Activated CD8-positive, alpha-beta T cell treated with anti-CD3 and anti-CD28 coated beads, Interleukin-2, amount 10 ng/mL, durations not matched to agents 7 days and 5 days (primary cell): ENCODE measurements at regions not wholly inside any gene's neighbourhood (a gene's known extent, or its start where the extent isn't known, plus 50 kb on each side); places are given as distances from the start of the nearest gene placed in this dataset.

Experiments used
- ATAC-seq: fragments of 150-1000 bp; cut with Tn5 transposase; one replicate; pipeline ENCODE4 v1.10.0; 2021; ENCODE audit warnings: moderate library complexity
- CTCF ChIA-PET: fragments of 350-600 bp; sonication (Branson Sonifier 250); formaldehyde crosslinking; loops from one replicate; lab custom pipeline; 2021; ENCODE audit warnings: antibody characterized with exemption; lab: Charles Lee
- POLR2A ChIA-PET: fragments of 350-600 bp; sonication (Branson Sonifier 250); formaldehyde crosslinking; loops from one replicate; lab custom pipeline; 2021; ENCODE audit warnings: antibody characterized with exemption; lab: Charles Lee
- DNase-seq: peaks from one replicate; pipeline ENCODE4 v3.0.0-alpha.2; 2020
- H3K27ac Mint-ChIP-seq: one replicate; pipeline ENCODE4 v1.8.0; 2021; ENCODE audit warnings: mild to moderate bottlenecking, mixed read lengths
- H3K27me3 Mint-ChIP-seq: one replicate; pipeline ENCODE4 v1.8.0; 2021; ENCODE audit warnings: low read depth, mixed read lengths
- H3K36me3 Mint-ChIP-seq: one replicate; pipeline ENCODE4 v1.8.0; 2021; ENCODE audit warnings: low read depth, mixed read lengths
- H3K4me1 Mint-ChIP-seq: one replicate; pipeline ENCODE4 v1.8.0; 2021; ENCODE audit warnings: low read depth, mixed read lengths
- H3K4me3 Mint-ChIP-seq: one replicate; pipeline ENCODE4 v1.8.0; 2021; ENCODE audit warnings: mild to moderate bottlenecking, mixed read lengths
- H3K9me3 Mint-ChIP-seq: one replicate; pipeline ENCODE4 v1.8.0; 2022; ENCODE audit warnings: mixed read lengths; ENCODE audit not compliant: insufficient read depth

- H3K4me3 Mint-ChIP-seq: no peak overlapping the region
- H3K9me3 Mint-ChIP-seq: no peaks in the 10 kb centered on the region
- peaks cover 25% of the 10 kb centered on the region for H3K4me1 Mint-ChIP-seq
- peaks cover 14% of the 10 kb centered on the region for H3K27me3 Mint-ChIP-seq
- H3K27ac Mint-ChIP-seq: no peak overlapping the region
- CTCF ChIA-PET: interaction anchor here (1.3 kb wide), 1 partner anchor 546 kb away, joined by 3 read pairs; no protein-coding TSS in a partner anchor
- H3K36me3 Mint-ChIP-seq: no peaks in the 10 kb centered on the region
- no peak for ATAC-seq
- POLR2A ChIA-PET: interaction anchor here (0.9 kb wide), 1 partner anchor 8 kb away, joined by 5 read pairs; no protein-coding TSS in a partner anchor
- no peak for DNase-seq
These were observed 321.7 kb downstream of the DLEU7 start for GRCh38 chr13:50521831-50522149.

- ChIA-PET POLR2A (interaction anchor here (0.9 kb wide), 1 partner anchor 9 kb away, joined by 5 read pairs; no protein-coding TSS in a partner anchor), CTCF (interaction anchor here (1.3 kb wide), 1 partner anchor 547 kb away, joined by 3 read pairs; no protein-coding TSS in a partner anchor)
- no peak overlapping the region for H3K4me3 Mint-ChIP-seq
- DNase-seq: no peak
- no peaks in the 10 kb centered on the region for H3K36me3 Mint-ChIP-seq
- no peak overlapping the region for H3K27ac Mint-ChIP-seq
- ATAC-seq: no peak
- peaks cover 14% of the 10 kb centered on the region for H3K27me3 Mint-ChIP-seq
- no peaks in the 10 kb centered on the region for H3K9me3 Mint-ChIP-seq
- peaks cover 29% of the 10 kb centered on the region for H3K4me1 Mint-ChIP-seq
These were observed 321.0 kb downstream of the DLEU7 start for GRCh38 chr13:50522506-50522905.

- H3K4me1 Mint-ChIP-seq: peaks cover 30% of the 10 kb centered on the region
- ATAC-seq (no peak), DNase-seq (no peak)
- ChIA-PET POLR2A (no interaction called here), CTCF (interaction anchor here (0.7 kb wide), 1 partner anchor 8 kb away, joined by 3 read pairs; no protein-coding TSS in a partner anchor)
- no peaks in the 10 kb centered on the region for H3K9me3 Mint-ChIP-seq
- no peak overlapping the region for H3K4me3 Mint-ChIP-seq
- peaks cover 14% of the 10 kb centered on the region for H3K27me3 Mint-ChIP-seq
- H3K36me3 Mint-ChIP-seq: no peaks in the 10 kb centered on the region
- no peak overlapping the region for H3K27ac Mint-ChIP-seq
These were observed 320.2 kb downstream of the DLEU7 start for GRCh38 chr13:50523307-50523706.

DNA sequence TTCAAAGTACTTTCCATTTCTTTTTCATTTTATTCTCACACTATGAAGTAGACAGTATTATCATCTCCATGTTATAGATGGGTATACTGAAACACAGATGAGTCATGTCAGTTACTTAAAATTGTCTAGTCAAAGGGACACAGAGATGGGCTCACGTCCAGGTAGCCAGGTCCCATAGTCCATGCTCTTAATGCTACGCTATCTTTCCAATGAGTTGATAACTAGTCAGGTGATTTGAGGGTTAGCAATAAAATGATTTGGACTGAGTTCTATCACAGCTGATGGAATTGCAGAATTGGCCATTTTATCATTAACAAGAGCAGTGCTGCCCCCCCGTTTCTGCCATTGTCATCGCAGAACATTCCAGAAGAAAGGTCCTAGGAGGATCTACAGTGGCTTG, 318.9 kb downstream of the DLEU7 start:
- Mint-ChIP-seq H3K4me1 (peaks cover 33% of the 10 kb centered on the region), H3K36me3 (no peaks in the 10 kb centered on the region), H3K4me3 (no peak overlapping the region), H3K27ac (no peak overlapping the region), H3K27me3 (peaks cover 14% of the 10 kb centered on the region), H3K9me3 (no peaks in the 10 kb centered on the region)
- CTCF ChIA-PET: interaction anchor here (0.7 kb wide), 1 partner anchor 548 kb away, joined by 3 read pairs; no protein-coding TSS in a partner anchor
- ATAC-seq (no peak), DNase-seq (no peak)
- POLR2A ChIA-PET: no interaction called here

- ATAC-seq (no peak), DNase-seq (no peak)
- no peak overlapping the region for H3K4me3 Mint-ChIP-seq
- H3K27me3 Mint-ChIP-seq: peaks cover 10% of the 10 kb centered on the region
- H3K9me3 Mint-ChIP-seq: no peaks in the 10 kb centered on the region
- CTCF ChIA-PET: interaction anchor here (1.0 to 1.4 kb wide), 4 partner anchors 9 to 442 kb away, joined by 3 to 7 read pairs (median 4); no protein-coding TSS in a partner anchor
- peaks cover 35% of the 10 kb centered on the region for H3K4me1 Mint-ChIP-seq
- H3K36me3 Mint-ChIP-seq: no peaks in the 10 kb centered on the region
- no peak overlapping the region for H3K27ac Mint-ChIP-seq
- POLR2A ChIA-PET: no interaction called here
These were observed 316.8 kb downstream of the DLEU7 start for GRCh38 chr13:50526661-50527071.

DNA sequence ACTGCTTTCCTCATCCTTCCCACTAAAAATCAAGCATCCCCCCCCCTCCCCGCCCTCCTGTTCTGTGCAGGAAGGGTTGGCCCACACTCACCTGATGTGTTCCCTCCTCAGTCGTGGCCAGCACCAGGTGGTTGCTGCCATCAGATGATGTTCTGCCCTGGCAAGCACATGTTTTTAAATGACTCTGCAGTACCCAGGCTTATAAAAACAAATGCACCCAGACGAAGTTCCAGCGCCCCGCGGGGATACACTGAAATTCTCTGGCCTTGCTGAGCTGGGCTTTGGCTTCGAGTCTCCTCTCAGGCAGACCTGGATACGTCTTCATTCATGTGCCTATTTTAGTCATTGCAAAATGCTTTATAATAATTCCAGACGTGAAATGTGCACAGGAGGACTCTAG, 316.3 kb downstream of the DLEU7 start:
- ATAC-seq (no peak), DNase-seq (no peak)
- POLR2A ChIA-PET: no interaction called here
- CTCF ChIA-PET: interaction anchor here (1.2 to 1.4 kb wide), 2 partner anchors 10 to 15 kb away, joined by 3 to 4 read pairs; no protein-coding TSS in a partner anchor
- no peak overlapping the region for H3K27ac Mint-ChIP-seq
- no peaks in the 10 kb centered on the region for H3K36me3 Mint-ChIP-seq
- peaks cover 7% of the 10 kb centered on the region for H3K27me3 Mint-ChIP-seq
- H3K4me1 Mint-ChIP-seq: peaks cover 35% of the 10 kb centered on the region
- no peaks in the 10 kb centered on the region for H3K9me3 Mint-ChIP-seq
- no peak overlapping the region for H3K4me3 Mint-ChIP-seq

GRCh38 chr13:50527612-50528509, 315.6 kb downstream of the DLEU7 start:
- POLR2A ChIA-PET: no interaction called here
- H3K4me1 Mint-ChIP-seq: peaks cover 35% of the 10 kb centered on the region

GRCh38 chr13:50529154-50529882, 314.2 kb downstream of the DLEU7 start:
- POLR2A ChIA-PET: interaction anchor here (0.8 kb wide), 1 partner anchor 532 kb away, joined by 4 read pairs; the partner anchor contains the start of gene TRIM13
- DNase-seq (no peak), ATAC-seq (peak; percentile 73)
- H3K9me3 Mint-ChIP-seq: no peaks in the 10 kb centered on the region
- no peaks in the 10 kb centered on the region for H3K36me3 Mint-ChIP-seq
- peaks cover 35% of the 10 kb centered on the region for H3K4me1 Mint-ChIP-seq
- CTCF ChIA-PET: interaction anchor here (1.2 to 2.1 kb wide), 4 partner anchors 10 to 532 kb away, joined by 3 to 7 read pairs (median 5); no protein-coding TSS in a partner anchor
- peaks cover 4% of the 10 kb centered on the region for H3K27me3 Mint-ChIP-seq
- H3K27ac Mint-ChIP-seq: peak overlapping the region; percentile 21
- no peak overlapping the region for H3K4me3 Mint-ChIP-seq

More at GRCh38 chr13:50527612-50528509, 315.6 kb downstream of the DLEU7 start:
- no peaks in the 10 kb centered on the region for H3K9me3 Mint-ChIP-seq
- ATAC-seq: no peak
- no peak overlapping the region for H3K27ac Mint-ChIP-seq
- no peaks in the 10 kb centered on the region for H3K36me3 Mint-ChIP-seq
- CTCF ChIA-PET: interaction anchor here (1.0 to 1.7 kb wide), 3 partner anchors 16 to 384 kb away, joined by 3 to 5 read pairs (median 3); no protein-coding TSS in a partner anchor
- peaks cover 6% of the 10 kb centered on the region for H3K27me3 Mint-ChIP-seq
- no peak overlapping the region for H3K4me3 Mint-ChIP-seq
- DNase-seq: no peak

DNA sequence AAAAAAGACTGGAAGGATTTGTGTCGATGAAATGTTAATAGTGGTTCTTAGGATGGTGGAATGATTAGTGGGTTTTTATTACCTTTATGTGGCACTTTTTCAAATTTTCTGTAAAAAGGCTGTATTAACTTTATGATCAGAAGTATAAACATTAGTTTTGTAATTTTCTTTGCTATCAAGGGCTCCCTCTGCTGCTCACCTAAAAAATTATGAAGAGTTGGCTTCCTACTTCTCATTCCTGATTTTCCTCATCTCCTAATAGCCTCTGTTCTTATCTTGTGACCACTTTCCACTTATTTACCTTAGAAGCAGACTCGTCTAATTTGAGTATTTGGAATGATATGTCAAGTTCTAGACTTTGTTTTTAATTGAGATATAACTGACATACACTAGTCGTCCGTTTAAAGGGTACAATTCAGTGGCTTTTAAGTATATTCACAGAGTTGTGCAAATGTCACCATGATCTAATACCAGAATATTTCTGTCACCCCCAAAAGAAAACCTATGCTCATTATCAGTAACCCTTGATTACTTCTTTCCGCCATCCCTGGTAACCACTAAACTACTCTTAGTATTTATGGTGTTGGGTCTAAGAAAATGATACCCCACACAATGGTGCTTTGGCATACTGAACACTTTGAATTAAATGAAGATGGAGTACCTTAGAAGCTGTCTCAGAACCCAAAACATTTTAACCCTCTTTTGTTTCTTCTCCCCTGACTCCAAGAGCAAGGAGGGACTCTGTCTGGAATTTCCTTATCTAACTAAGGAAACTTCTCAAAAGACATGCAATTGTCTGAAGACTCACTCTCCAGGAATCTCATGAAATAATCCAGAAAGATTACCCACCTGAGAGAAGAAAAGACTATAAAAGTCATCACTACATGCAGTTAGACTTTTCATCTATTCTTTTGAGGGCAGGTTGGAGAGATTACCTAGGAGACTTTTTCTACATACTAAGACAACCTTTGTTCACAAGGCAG, 311.3 kb downstream of the DLEU7 start:
- CTCF ChIA-PET: interaction anchor here (0.7 to 1.1 kb wide), 5 partner anchors 8 to 535 kb away, joined by 3 to 4 read pairs (median 3); partner anchors contain the start of gene TRIM13
- H3K4me3 Mint-ChIP-seq: no peak overlapping the region
- DNase-seq (no peak), ATAC-seq (no peak)
- no peak overlapping the region for H3K27ac Mint-ChIP-seq
- peaks cover 14% of the 10 kb centered on the region for H3K36me3 Mint-ChIP-seq
- peaks cover 32% of the 10 kb centered on the region for H3K4me1 Mint-ChIP-seq
- POLR2A ChIA-PET: no interaction called here
- peaks cover 23% of the 10 kb centered on the region for H3K9me3 Mint-ChIP-seq
- H3K27me3 Mint-ChIP-seq: peaks cover 4% of the 10 kb centered on the region

GRCh38 chr13:50535050-50535449, 308.4 kb downstream of the DLEU7 start:
- ChIA-PET CTCF (interaction anchor here (1.4 kb wide), 1 partner anchor 558 kb away, joined by 4 read pairs; no protein-coding TSS in a partner anchor), POLR2A (no interaction called here)
- Mint-ChIP-seq H3K27me3 (peaks cover 4% of the 10 kb centered on the region), H3K4me1 (peaks cover 6% of the 10 kb centered on the region), H3K4me3 (no peak overlapping the region), H3K36me3 (peaks cover 18% of the 10 kb centered on the region), H3K9me3 (peaks cover 37% of the 10 kb centered on the region), H3K27ac (no peak overlapping the region)
- no peak for DNase-seq
- ATAC-seq: no peak
